Fibroblast of gingiva (primary cell): ENCODE measurements at regions not wholly inside any gene's neighbourhood (a gene's known extent, or its start where the extent isn't known, plus 50 kb on each side); places are given as distances from the start of the nearest gene placed in this dataset.
"Not testable (repeated sequence)": the region's sequence is repeated elsewhere in the genome, so short reads cannot be mapped to it uniquely, and the experiment has no call there.

Experiments
- DNase-seq: peaks from one replicate; pipeline ENCODE4 v3.0.0-alpha.2; 2011; ENCODE audit warnings: low read depth

DNA sequence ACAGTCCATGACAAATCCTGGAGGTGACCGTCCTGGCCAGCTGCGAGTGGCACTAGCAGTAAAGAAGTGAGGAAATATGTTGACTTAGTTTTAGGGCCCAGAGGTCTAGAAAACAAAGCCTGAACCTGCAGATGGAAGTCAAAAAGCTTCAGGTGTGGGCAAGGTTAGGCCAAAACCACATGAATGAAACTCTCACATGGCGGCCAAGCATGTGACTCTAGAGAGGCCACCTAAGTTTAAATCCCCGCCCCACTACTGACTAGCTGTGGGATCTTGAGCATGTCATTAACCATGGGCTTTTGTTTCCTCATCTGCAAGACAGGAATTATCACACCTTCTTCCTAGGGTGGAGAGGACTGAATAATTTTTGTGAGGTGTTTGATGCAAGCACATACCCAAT lies 148.2 kb upstream of the DAB1 start:
- no peak for DNase-seq

DNA sequence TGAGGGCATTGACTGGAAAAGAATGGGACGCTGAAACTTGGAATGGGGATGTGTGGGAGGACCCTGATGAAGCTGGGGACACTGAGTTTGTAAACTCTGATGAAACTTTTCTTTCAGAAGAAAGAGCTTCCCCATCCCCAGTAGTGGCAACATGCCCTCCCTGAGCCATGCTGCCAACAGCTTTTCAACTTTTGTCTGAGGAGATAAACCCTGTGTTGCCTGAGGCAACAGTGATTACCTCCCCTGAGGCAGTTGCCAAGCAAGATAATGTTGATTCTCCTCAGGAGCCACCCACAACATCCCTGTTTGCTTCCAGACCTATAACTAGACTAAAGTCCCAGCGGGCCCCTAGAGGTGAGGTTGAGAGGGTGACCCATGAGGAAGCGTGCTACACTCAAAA lies 134.2 kb upstream of the DAB1 start:
- not testable (repeated sequence) for DNase-seq

DNA sequence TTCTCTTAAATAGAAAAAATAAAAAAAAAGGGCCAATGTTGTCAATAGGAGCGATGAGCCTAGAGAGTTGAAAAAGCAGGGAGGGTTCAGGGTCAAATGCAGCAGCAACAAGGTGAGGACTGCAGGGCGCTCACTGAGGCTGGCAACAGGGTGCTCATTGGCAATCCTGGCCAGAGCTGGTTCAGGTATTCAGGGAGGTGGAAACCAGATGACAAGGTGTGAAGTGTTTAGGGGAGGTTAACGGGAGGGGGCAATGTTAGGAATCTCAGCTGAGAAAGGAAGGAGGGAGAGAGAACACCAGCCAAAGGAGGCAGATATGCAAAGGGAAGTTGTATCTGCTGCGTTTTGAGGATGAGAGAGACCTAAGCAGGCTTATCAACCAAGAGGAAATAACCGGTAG lies 129.8 kb upstream of the DAB1 start:
- DNase-seq: no peak

GRCh38 chr1:57551476-57551875 lies 127.6 kb upstream of the DAB1 start:
- DNase-seq: no peak

DNA sequence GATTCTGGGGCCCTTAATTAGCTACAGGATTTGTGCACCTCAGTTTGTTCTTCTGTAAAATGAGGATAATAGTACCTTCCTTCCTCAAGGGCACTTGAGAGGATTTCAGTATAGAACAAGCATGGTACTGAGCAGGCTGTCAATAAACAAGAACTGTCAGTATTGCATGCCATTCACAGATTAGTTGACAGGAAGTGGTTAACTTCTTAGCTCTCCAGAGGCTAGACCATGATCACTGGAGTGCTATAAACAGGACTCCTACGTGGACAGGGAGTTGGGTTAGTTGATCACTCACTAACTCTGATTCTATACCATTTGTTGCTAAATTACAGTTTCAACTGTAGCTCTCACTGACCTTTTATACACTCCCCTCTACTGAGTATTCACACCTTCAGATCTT lies 126.2 kb upstream of the DAB1 start:
- no peak for DNase-seq

DNA sequence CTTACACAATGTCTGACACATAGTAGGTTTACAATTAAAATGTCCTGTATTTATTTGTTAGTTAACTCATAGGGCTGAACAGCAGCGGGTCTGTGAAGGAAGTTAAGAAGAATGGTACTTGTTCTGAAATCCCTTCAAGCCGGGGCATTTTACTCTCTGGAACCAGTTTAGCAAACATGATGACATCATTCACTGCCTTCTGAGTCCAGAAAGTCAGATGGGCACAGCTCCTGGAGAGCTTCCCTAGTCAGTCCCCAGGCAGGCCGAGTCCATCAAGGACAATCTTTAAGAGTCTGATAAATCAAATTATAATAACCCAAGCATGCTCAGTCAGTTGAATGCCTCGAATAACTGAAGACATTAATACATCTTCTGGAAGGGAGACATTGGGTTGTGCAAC lies 125.4 kb upstream of the DAB1 start:
- no peak for DNase-seq

- DNase-seq: no peak
These were observed 122.9 kb upstream of the DAB1 start for GRCh38 chr1:57546549-57547330.

GRCh38 chr1:57544345-57544744 lies 120.5 kb upstream of the DAB1 start:
- DNase-seq: no peak

DNA sequence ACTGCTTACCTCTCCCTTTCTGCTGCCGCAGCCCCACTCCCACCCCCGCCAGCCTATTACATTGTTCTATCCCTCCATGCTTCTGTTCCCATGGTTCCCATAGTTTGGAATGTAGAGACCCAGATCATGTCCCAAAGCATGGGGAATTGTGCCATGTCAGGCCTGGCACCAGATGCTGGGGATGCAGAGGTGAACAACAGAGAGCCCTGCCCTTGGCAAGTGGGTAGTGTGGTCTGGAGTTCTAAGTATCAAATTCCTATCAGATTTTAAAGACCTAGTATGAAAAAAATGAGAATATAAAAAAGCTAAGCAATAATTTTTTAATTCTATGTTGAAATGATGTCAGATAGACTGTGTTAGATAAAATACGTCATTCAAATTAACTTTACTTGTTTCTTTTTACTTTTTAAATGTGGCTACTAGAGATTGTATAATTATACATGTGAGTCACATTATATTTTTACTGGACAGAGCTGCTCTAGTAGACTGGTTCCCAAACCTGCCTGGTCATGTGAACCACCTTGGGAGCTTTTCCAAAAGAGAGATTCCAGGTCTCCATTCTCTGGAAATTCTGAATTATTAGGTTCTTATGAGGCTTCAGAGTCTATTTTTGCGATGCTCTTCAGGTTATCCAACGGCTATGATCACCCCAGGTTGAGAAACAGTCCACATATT lies 113.0 kb upstream of the DAB1 start:
- DNase-seq: no peak

- DNase-seq: no peak
These were observed 108.4 kb upstream of the DAB1 start for GRCh38 chr1:57532299-57532698.

- not testable (repeated sequence) for DNase-seq
These were observed 107.0 kb upstream of the DAB1 start for GRCh38 chr1:57530911-57531260.

DNA sequence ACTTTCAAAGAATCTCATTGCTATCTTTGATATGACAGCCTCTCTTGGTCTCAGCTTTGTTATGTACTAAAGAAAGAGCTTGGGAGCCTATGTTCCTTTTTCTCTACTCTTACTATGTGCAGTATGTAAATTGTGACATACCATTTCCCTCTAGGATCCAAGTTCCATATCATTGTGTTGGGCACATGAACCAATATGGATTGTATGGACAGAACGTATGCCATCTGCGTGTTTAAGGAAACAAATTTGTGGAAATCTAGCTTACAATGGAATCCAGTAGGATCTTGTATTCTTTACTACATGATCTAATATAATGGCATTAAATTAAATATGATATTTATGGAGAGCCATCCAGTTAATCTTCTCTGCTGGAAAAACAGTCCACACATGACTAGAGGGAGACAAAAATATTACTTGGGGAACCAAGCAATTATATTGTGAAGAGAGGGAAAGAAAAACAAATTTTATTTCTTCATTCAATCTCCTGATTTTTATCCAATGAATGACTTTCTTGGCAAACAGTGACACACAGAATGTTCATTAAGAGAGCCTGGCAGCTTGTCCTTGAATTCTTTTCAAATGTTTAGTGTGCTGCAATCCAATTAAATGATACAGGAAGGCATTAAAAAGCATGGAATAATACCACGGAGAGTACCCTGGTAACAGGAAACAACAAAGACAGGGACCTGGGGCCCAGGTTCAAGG lies 106.5 kb upstream of the DAB1 start:
- DNase-seq: no peak

DNA sequence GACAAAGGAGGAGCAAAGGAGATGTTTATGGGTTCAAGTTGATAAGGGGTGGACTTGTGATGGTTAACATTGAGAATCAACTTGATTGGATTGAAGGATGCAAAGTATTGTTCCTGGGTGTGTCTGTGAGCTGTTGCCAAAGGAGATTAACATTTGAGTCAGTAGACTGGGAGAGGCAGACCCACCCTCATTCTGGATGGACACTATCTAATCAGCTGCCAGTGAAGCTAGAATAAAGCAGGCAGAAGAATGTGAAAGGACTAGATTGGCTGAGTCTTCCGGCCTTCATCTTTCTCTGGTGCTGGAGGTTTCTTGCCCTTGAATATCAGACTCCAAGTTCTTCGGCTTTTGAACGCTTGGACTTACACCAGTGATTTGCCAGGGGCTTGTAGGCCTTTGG lies 98.7 kb upstream of the DAB1 start:
- DNase-seq: no peak

GRCh38 chr1:57520743-57521515 lies 97.1 kb upstream of the DAB1 start:
- no peak for DNase-seq

- no peak for DNase-seq
These were observed 94.6 kb upstream of the DAB1 start for GRCh38 chr1:57518496-57518895.

GRCh38 chr1:57517587-57518374 lies 93.9 kb upstream of the DAB1 start:
- no peak for DNase-seq

GRCh38 chr1:57512386-57512785 lies 88.5 kb upstream of the DAB1 start:
- DNase-seq: no peak

DNA sequence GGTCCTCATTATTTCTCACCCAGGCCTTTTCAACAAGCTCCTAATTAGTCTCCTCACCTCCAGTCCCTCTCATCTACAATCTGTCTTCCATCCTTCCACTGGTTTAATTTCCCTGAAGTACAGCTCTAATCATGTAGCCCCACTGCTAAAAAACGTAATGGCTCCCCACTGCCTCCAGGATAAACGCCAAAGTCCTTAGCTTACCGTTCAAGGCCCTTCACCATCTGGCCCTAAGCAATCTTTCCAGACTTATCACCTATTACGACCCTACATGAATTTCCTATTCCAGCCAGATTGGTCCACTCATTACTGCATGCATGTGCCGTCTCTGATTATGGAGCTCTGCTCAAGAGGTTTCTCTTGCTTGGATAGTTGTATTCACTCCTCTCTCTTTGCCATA lies 83.1 kb upstream of the DAB1 start:
- DNase-seq: no peak

DNA sequence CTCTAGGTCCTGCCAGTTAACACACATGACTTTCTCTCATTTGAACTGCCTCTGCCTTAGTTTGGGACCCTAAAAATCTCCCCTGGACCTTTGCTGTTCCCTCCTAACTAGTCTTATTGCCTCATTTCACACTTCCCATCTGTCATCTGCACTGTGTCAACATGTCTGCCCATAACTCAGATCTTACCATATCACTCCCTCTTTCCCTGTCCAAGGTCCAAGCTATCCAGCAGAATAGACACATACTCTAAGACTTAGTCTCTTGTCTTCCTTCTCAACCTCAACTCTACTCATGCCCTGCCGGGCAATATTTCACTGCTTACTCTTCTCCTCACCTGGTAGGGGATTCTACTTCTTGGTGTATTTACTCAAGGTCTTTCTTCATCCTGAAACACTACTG lies 79.5 kb upstream of the DAB1 start:
- DNase-seq: no peak

- DNase-seq: no peak
These were observed 76.4 kb upstream of the DAB1 start for GRCh38 chr1:57500136-57500830.

GRCh38 chr1:57494530-57495079 lies 70.7 kb upstream of the DAB1 start:
- no peak for DNase-seq
